ENCODE measurements at regions not wholly inside any gene's neighbourhood (a gene's known extent, or its start where the extent isn't known, plus 50 kb on each side); places are given as distances from the start of the nearest gene placed in this dataset.

- peaks cover 10 to 11% of the 10 kb centered on the region in 2 experiments for H3K4me1 ChIP-seq (ENCODE audit: control insufficient read depth in 1 of 2, insufficient read depth in 2 of 2, low read length in 2 of 2)
- no peak overlapping the region for H2AK5ac ChIP-seq (ENCODE audit: low read length)
- no peak for DNase-seq
- H3K9me3 ChIP-seq (ENCODE audit: insufficient read depth, low read depth, low read length) = peaks cover 5% of the 10 kb centered on the region
- no peaks in the 10 kb centered on the region for H3K27me3 ChIP-seq (ENCODE audit: insufficient read depth, low read length)
- no peak overlapping the region for H3K23ac ChIP-seq (ENCODE audit: low read length)
- H2BK5ac ChIP-seq (ENCODE audit: low read depth, low read length, poor library complexity) = no peak overlapping the region
- H3K9ac ChIP-seq (ENCODE audit: low read length) = no peak overlapping the region
- H2BK12ac ChIP-seq (ENCODE audit: low read length) = no peak overlapping the region
- no peak overlapping the region for H2AFZ ChIP-seq (ENCODE audit: insufficient read depth, low read length, poor library complexity)
- no peak overlapping the region for H3K4me2 ChIP-seq (ENCODE audit: low read length)
- H4K91ac ChIP-seq (ENCODE audit: low read depth, low read length) = no peak overlapping the region
- no peak overlapping the region for H3K27ac ChIP-seq (ENCODE audit: low read depth, low read length)
- no peak overlapping the region for H2BK120ac ChIP-seq (ENCODE audit: insufficient read depth, low read length, poor library complexity)
- H3K18ac ChIP-seq (ENCODE audit: low read length) = no peak overlapping the region
- WGBS (ENCODE audit: extremely low coverage, insufficient coverage, insufficient read length) = no CpG with 5 or more reads among the region's 11 CpGs
- no peak overlapping the region for H3K4ac ChIP-seq (ENCODE audit: low read depth, low read length)
- H4K12ac ChIP-seq (ENCODE audit: low read depth, low read length) = no peak overlapping the region
- no peaks in the 10 kb centered on the region for H3K36me3 ChIP-seq (ENCODE audit: control insufficient read depth in 1 of 2, insufficient read depth in 2 of 2, low read length in 2 of 2)
- H3K79me2 ChIP-seq (ENCODE audit: control insufficient read depth, insufficient read depth, low read length, poor library complexity) = no peaks in the 10 kb centered on the region
- no peaks in the 10 kb centered on the region for H3K79me1 ChIP-seq (ENCODE audit: low read length)
- no peak overlapping the region for H3K4me3 ChIP-seq (ENCODE audit: low read depth, low read length)
- H3K14ac ChIP-seq (ENCODE audit: low read length) = no peak overlapping the region
- H4K8ac ChIP-seq (ENCODE audit: low read depth, low read length) = no peak overlapping the region
Measured at GRCh38 chr12:131219670-131220330, 266.1 kb downstream of the ADGRD1 start.

GRCh38 chr12:131220331-131220685 lies 266.6 kb downstream of the ADGRD1 start:
- Histone ChIP-seq H3K18ac (ENCODE audit: low read length) (no peak overlapping the region), H3K36me3 (ENCODE audit: control insufficient read depth in 1 of 2, insufficient read depth in 2 of 2, low read length in 2 of 2) (no peaks in the 10 kb centered on the region), H4K8ac (ENCODE audit: low read depth, low read length) (no peak overlapping the region), H4K91ac (ENCODE audit: low read depth, low read length) (no peak overlapping the region), H2AK5ac (ENCODE audit: low read length) (no peak overlapping the region), H3K27me3 (ENCODE audit: insufficient read depth, low read length) (no peaks in the 10 kb centered on the region), H3K4me2 (ENCODE audit: low read length) (no peak overlapping the region), H3K9ac (ENCODE audit: low read length) (no peak overlapping the region), H3K79me1 (ENCODE audit: low read length) (no peaks in the 10 kb centered on the region), H2BK12ac (ENCODE audit: low read length) (no peak overlapping the region), H4K12ac (ENCODE audit: low read depth, low read length) (no peak overlapping the region), H3K4ac (ENCODE audit: low read depth, low read length) (no peak overlapping the region), H3K27ac (ENCODE audit: low read depth, low read length) (no peak overlapping the region), H2BK5ac (ENCODE audit: low read depth, low read length, poor library complexity) (no peak overlapping the region), H3K4me3 (ENCODE audit: low read depth, low read length) (no peak overlapping the region), H3K14ac (ENCODE audit: low read length) (no peak overlapping the region), H3K9me3 (ENCODE audit: insufficient read depth, low read depth, low read length) (peaks cover 5% of the 10 kb centered on the region), H2BK120ac (ENCODE audit: insufficient read depth, low read length, poor library complexity) (no peak overlapping the region), H3K79me2 (ENCODE audit: control insufficient read depth, insufficient read depth, low read length, poor library complexity) (no peaks in the 10 kb centered on the region), H2AFZ (ENCODE audit: insufficient read depth, low read length, poor library complexity) (no peak overlapping the region), H3K4me1 (ENCODE audit: control insufficient read depth in 1 of 2, insufficient read depth in 2 of 2, low read length in 2 of 2) (peaks cover 10 to 11% of the 10 kb centered on the region in 2 experiments), H3K23ac (ENCODE audit: low read length) (no peak overlapping the region)
- DNase-seq = no peak
- WGBS (ENCODE audit: extremely low coverage, insufficient coverage, insufficient read length) = no CpG with 5 or more reads among the region's 6 CpGs

DNA sequence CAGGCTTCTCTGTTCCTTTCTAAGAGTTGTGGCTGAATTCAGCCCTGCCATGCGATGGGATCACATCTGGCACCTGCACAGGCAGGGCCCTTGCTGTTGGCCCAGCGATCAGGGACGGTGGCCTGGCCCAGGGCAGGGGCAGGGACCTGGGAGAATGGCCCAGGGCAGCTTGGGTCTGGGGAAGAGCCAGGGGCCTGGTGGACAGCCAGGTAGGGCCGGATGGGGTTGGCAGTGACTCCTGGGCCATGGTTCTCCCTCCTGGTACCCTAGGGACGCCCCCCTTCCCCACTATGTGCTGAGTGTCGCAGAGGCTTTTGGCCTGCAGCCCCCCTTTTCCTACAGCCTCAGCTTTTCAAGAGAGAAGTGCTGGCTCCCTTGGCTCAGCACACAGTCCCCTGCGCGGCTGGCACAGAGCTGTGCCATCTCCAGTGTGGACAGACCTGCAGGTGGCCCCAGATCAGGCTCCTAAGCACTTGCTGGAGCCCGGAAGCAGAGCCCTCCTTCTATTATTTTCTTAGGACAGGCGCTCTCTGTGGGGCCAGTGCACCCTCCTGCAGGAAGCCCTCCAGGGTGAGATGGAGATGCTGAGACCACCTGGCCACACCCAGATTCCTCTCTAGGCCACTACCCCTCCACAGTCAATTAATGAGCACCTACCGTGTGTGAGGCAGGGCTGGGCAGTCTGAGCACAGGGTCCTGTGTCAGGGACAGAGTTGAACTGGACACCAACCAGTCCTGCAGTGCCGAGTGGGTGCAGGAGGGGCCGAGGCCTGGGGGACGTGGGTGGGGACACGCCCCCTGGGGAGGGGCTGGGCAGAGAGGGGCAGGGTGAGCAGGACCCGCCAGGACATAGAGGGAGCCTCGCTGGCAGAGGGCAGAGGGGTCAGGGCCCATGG lies 267.6 kb downstream of the ADGRD1 start:
- DNase-seq = no peak
- Histone ChIP-seq H3K14ac (ENCODE audit: low read length) (no peak overlapping the region), H3K18ac (ENCODE audit: low read length) (no peak overlapping the region), H4K8ac (ENCODE audit: low read depth, low read length) (no peak overlapping the region), H2BK120ac (ENCODE audit: insufficient read depth, low read length, poor library complexity) (no peak overlapping the region), H3K79me1 (ENCODE audit: low read length) (no peaks in the 10 kb centered on the region), H3K36me3 (ENCODE audit: control insufficient read depth in 1 of 2, insufficient read depth in 2 of 2, low read length in 2 of 2) (no peaks in the 10 kb centered on the region), H2BK5ac (ENCODE audit: low read depth, low read length, poor library complexity) (no peak overlapping the region), H3K79me2 (ENCODE audit: control insufficient read depth, insufficient read depth, low read length, poor library complexity) (no peaks in the 10 kb centered on the region), H2BK12ac (ENCODE audit: low read length) (no peak overlapping the region), H3K9me3 (ENCODE audit: insufficient read depth, low read depth, low read length) (peaks cover 5% of the 10 kb centered on the region), H3K9ac (ENCODE audit: low read length) (no peak overlapping the region), H2AK5ac (ENCODE audit: low read length) (no peak overlapping the region), H3K4me2 (ENCODE audit: low read length) (no peak overlapping the region), H3K4me3 (ENCODE audit: low read depth, low read length) (no peak overlapping the region), H3K4me1 (ENCODE audit: control insufficient read depth in 1 of 2, insufficient read depth in 2 of 2, low read length in 2 of 2) (peaks cover 10 to 11% of the 10 kb centered on the region in 2 experiments), H3K27ac (ENCODE audit: low read depth, low read length) (no peak overlapping the region), H3K4ac (ENCODE audit: low read depth, low read length) (no peak overlapping the region), H4K91ac (ENCODE audit: low read depth, low read length) (no peak overlapping the region), H3K23ac (ENCODE audit: low read length) (no peak overlapping the region), H4K12ac (ENCODE audit: low read depth, low read length) (no peak overlapping the region), H2AFZ (ENCODE audit: insufficient read depth, low read length, poor library complexity) (no peak overlapping the region), H3K27me3 (ENCODE audit: insufficient read depth, low read length) (no peaks in the 10 kb centered on the region)
- WGBS (ENCODE audit: extremely low coverage, insufficient coverage, insufficient read length) = no CpG with 5 or more reads among the region's 17 CpGs

DNA sequence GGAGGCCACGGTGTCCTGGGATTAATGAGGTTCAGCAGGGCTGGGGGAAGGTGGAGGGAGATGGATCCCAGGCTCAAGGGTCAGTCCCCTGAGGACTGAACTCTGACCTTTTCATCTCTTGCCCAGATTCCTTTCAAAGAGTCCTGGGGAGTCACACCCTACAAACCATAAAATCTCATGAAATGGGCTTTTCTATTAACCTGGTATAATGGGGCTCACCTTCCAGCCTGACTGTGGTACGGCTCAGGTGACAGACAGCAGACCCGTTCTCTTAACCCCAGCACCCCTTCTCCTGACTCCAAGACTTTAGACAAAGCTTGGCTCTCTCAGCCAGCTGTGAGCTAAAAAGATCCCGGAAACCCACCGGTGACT lies 268.2 kb downstream of the ADGRD1 start:
- no peak overlapping the region for H3K23ac ChIP-seq (ENCODE audit: low read length)
- H3K4me3 ChIP-seq (ENCODE audit: low read depth, low read length) = no peak overlapping the region
- H4K12ac ChIP-seq (ENCODE audit: low read depth, low read length) = no peak overlapping the region
- peaks cover 5% of the 10 kb centered on the region for H3K9me3 ChIP-seq (ENCODE audit: insufficient read depth, low read depth, low read length)
- no peak overlapping the region for H4K8ac ChIP-seq (ENCODE audit: low read depth, low read length)
- no peak overlapping the region for H2AFZ ChIP-seq (ENCODE audit: insufficient read depth, low read length, poor library complexity)
- WGBS (ENCODE audit: extremely low coverage, insufficient coverage, insufficient read length) = no CpG with 5 or more reads among the region's 5 CpGs
- no peak overlapping the region for H3K4me2 ChIP-seq (ENCODE audit: low read length)
- H2BK120ac ChIP-seq (ENCODE audit: insufficient read depth, low read length, poor library complexity) = no peak overlapping the region
- no peaks in the 10 kb centered on the region for H3K79me2 ChIP-seq (ENCODE audit: control insufficient read depth, insufficient read depth, low read length, poor library complexity)
- no peak overlapping the region for H3K9ac ChIP-seq (ENCODE audit: low read length)
- H3K36me3 ChIP-seq (ENCODE audit: control insufficient read depth in 1 of 2, insufficient read depth in 2 of 2, low read length in 2 of 2) = no peaks in the 10 kb centered on the region
- H2AK5ac ChIP-seq (ENCODE audit: low read length) = no peak overlapping the region
- no peaks in the 10 kb centered on the region for H3K79me1 ChIP-seq (ENCODE audit: low read length)
- H3K18ac ChIP-seq (ENCODE audit: low read length) = no peak overlapping the region
- no peak overlapping the region for H4K91ac ChIP-seq (ENCODE audit: low read depth, low read length)
- H3K27ac ChIP-seq (ENCODE audit: low read depth, low read length) = no peak overlapping the region
- no peaks in the 10 kb centered on the region for H3K27me3 ChIP-seq (ENCODE audit: insufficient read depth, low read length)
- H3K14ac ChIP-seq (ENCODE audit: low read length) = no peak overlapping the region
- H2BK12ac ChIP-seq (ENCODE audit: low read length) = no peak overlapping the region
- H3K4me1 ChIP-seq (ENCODE audit: control insufficient read depth in 1 of 2, insufficient read depth in 2 of 2, low read length in 2 of 2) = peaks cover 10 to 11% of the 10 kb centered on the region in 2 experiments
- H2BK5ac ChIP-seq (ENCODE audit: low read depth, low read length, poor library complexity) = no peak overlapping the region
- H3K4ac ChIP-seq (ENCODE audit: low read depth, low read length) = no peak overlapping the region
- no peak for DNase-seq

Data from trophoblast cell (in vitro differentiated cells and primary cell).